CD4-positive, alpha-beta T cell (primary cell): ENCODE measurements at regions not wholly inside any gene's neighbourhood (a gene's known extent, or its start where the extent isn't known, plus 50 kb on each side); places are given as distances from the start of the nearest gene placed in this dataset.

ENCODE experiments used
- ATAC-seq: fragments of 200-7000 bp; cut with Tn5 transposase; one replicate; pipeline ENCODE4 v1.10.0; 2022; ENCODE audit warnings: mild to moderate bottlenecking; ENCODE audit not compliant: poor library complexity
- CTCF ChIA-PET: fragments of 350-600 bp; sonication (Branson Sonifier 250); formaldehyde crosslinking; loops from one replicate; lab custom pipeline; 2021; ENCODE audit warnings: antibody characterized with exemption, inconsistent platforms; lab: Charles Lee
- POLR2A ChIA-PET: fragments of 350-600 bp; sonication (Branson Sonifier 250); formaldehyde crosslinking; loops from one replicate; lab custom pipeline; 2021; ENCODE audit warnings: antibody characterized with exemption, inconsistent platforms; lab: Charles Lee
- DNase-seq, 14 experiments: peaks; one replicate each; pipeline ENCODE4 v3.0.0-alpha.2; 2013 to 2020; ENCODE audit warnings: mixed read lengths in 2 of 14
- H3K27ac ChIP-seq, 2 donors: one replicate each; pipeline versions ENCODE4 v1.5.1 to v1.7.0; 2013; ENCODE audit warnings: low read length in 2 of 2, low read depth in 1 of 2, mild to moderate bottlenecking in 1 of 2
- H3K27me3 ChIP-seq, 2 experiments: 1 replicate in 1 of 2; 2 replicates in 1 of 2; pipeline versions ENCODE4 v1.6.1 to v1.7.0; 2013; ENCODE audit warnings: low read length in 2 of 2, control low read depth in 1 of 2, mild to moderate bottlenecking in 1 of 2, moderate library complexity in 1 of 2; ENCODE audit not compliant: insufficient read depth in 2 of 2, control insufficient read depth in 1 of 2
- H3K36me3 ChIP-seq: one replicate; pipeline ENCODE4 v1.6.1; 2013; ENCODE audit warnings: low read length, control low read depth; ENCODE audit not compliant: insufficient read depth
- H3K4me1 ChIP-seq: one replicate; pipeline ENCODE4 v1.6.1; 2013; ENCODE audit warnings: low read length, control low read depth; ENCODE audit not compliant: insufficient read depth
- H3K4me3 ChIP-seq: one replicate; pipeline ENCODE4 v1.5.1; 2013; ENCODE audit warnings: mild to moderate bottlenecking, low read length, moderate library complexity
- H3K9me3 ChIP-seq, 2 experiments: 1 replicate in 1 of 2; 2 replicates in 1 of 2; pipeline versions ENCODE4 v1.6.1 to v1.7.0; 2013; ENCODE audit warnings: low read length in 2 of 2, mild to moderate bottlenecking in 2 of 2, control low read depth in 1 of 2, moderate library complexity in 1 of 2; ENCODE audit not compliant: control insufficient read depth in 1 of 2, insufficient read depth in 1 of 2
- H3K27ac Mint-ChIP-seq: one replicate; pipeline ENCODE4 v1.8.0; 2020; ENCODE audit warnings: mixed read lengths
- H3K27me3 Mint-ChIP-seq: one replicate; pipeline ENCODE4 v1.8.0; 2021; ENCODE audit warnings: mixed read lengths
- H3K36me3 Mint-ChIP-seq: one replicate; pipeline ENCODE4 v1.8.0; 2021; ENCODE audit warnings: low read depth, mixed read lengths
- H3K4me1 Mint-ChIP-seq: one replicate; pipeline ENCODE4 v1.8.0; 2021; ENCODE audit warnings: low read depth, mixed read lengths
- H3K4me3 Mint-ChIP-seq: one replicate; pipeline ENCODE4 v1.8.0; 2020; ENCODE audit warnings: mild to moderate bottlenecking, mixed read lengths
- H3K9me3 Mint-ChIP-seq: one replicate; pipeline ENCODE4 v1.8.0; 2020; ENCODE audit warnings: mixed read lengths
- intact Hi-C, 2 experiments: fragments of 100-400 bp; cut with DNase I in 1 of 2; cut with micrococcal nuclease in 1 of 2; formaldehyde crosslinking; loops; one replicate each; pipeline versions ENCODE4 v1.15.1 to v1.9.0; 2023 to 2025; cut with DNase I, micrococcal nuclease
- TF ChIP-seq, protein P1 (sequence below): fragments of 200-600 bp; IDR thresholded peaks from one replicate; pipeline ENCODE4 v1.8.0; 2022; ENCODE audit warnings: antibody characterized with exemption, mild to moderate bottlenecking

DNA sequence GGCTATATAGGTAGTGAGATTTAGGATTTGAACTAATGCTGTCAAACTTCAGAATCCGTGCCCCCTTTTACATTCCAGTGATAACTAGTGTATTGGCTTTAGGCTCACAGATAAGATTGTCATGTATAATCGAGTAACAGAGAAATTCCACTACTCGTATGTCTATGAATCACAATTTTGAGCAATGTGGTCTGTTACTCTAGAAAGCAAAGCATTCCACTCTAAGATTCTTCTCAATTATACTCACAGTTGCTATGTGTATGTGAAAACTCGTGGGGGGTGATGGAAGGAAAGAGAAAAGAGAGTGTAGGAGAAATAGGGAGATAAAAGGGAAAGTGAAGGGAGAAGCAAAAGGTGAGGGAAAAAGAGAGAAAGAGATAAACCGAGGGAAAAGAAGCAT, 1175.1 kb upstream of the GOT2 start:
- Histone ChIP-seq H3K27ac (no peak overlapping the region), H3K4me3 (no peak overlapping the region), H3K9me3 (no peaks in the 10 kb centered on the region), H3K36me3 (no peaks in the 10 kb centered on the region), H3K4me1 (no peaks in the 10 kb centered on the region), H3K27me3 (no peaks in the 10 kb centered on the region)
- Mint-ChIP-seq H3K36me3 (no peaks in the 10 kb centered on the region), H3K9me3 (peaks cover 29% of the 10 kb centered on the region), H3K27me3 (no peaks in the 10 kb centered on the region), H3K4me3 (no peak overlapping the region), H3K4me1 (no peaks in the 10 kb centered on the region), H3K27ac (no peak overlapping the region)
- no peak for ATAC-seq
- ChIA-PET POLR2A (no interaction called here), CTCF (no interaction called here)
- no peak for DNase-seq
- intact Hi-C loops = no loop called here
- TF ChIP-seq, protein P1, sequence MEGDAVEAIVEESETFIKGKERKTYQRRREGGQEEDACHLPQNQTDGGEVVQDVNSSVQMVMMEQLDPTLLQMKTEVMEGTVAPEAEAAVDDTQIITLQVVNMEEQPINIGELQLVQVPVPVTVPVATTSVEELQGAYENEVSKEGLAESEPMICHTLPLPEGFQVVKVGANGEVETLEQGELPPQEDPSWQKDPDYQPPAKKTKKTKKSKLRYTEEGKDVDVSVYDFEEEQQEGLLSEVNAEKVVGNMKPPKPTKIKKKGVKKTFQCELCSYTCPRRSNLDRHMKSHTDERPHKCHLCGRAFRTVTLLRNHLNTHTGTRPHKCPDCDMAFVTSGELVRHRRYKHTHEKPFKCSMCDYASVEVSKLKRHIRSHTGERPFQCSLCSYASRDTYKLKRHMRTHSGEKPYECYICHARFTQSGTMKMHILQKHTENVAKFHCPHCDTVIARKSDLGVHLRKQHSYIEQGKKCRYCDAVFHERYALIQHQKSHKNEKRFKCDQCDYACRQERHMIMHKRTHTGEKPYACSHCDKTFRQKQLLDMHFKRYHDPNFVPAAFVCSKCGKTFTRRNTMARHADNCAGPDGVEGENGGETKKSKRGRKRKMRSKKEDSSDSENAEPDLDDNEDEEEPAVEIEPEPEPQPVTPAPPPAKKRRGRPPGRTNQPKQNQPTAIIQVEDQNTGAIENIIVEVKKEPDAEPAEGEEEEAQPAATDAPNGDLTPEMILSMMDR = no peak

DNA sequence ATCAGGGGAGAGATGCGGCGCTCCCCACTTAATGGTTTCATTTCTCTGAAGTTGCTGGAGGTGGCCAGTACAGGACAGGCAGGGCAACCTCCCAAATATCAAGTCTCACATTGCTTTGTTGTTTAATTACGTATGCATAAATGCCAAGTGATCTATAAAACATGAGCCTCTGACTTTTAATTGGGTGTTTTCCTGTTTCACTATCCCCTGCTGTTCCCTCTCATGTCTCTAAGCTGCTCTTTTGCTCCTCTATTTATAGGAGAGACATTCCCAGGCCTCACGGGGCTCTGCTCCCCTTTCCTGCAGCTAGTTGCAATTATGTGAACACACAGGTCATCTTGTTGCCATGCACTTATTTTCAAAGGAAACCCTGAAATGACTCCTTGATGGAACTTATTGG, 1173.5 kb upstream of the GOT2 start:
- no peak overlapping the region for H3K27ac ChIP-seq
- ATAC-seq = no peak
- ChIA-PET POLR2A (no interaction called here), CTCF (no interaction called here)
- Mint-ChIP-seq H3K36me3 (no peaks in the 10 kb centered on the region), H3K4me3 (no peak overlapping the region), H3K4me1 (no peaks in the 10 kb centered on the region), H3K9me3 (peaks cover 26% of the 10 kb centered on the region), H3K27ac (no peak overlapping the region), H3K27me3 (no peaks in the 10 kb centered on the region)
- H3K36me3 ChIP-seq = no peaks in the 10 kb centered on the region
- TF ChIP-seq, protein P1 = no peak
- no peaks in the 10 kb centered on the region for H3K27me3 ChIP-seq
- intact Hi-C loops = no loop called here
- H3K4me3 ChIP-seq = no peak overlapping the region
- DNase-seq = no peak
- H3K9me3 ChIP-seq = peaks cover 0 to 5% of the 10 kb centered on the region in 2 experiments
- H3K4me1 ChIP-seq = no peaks in the 10 kb centered on the region

DNA sequence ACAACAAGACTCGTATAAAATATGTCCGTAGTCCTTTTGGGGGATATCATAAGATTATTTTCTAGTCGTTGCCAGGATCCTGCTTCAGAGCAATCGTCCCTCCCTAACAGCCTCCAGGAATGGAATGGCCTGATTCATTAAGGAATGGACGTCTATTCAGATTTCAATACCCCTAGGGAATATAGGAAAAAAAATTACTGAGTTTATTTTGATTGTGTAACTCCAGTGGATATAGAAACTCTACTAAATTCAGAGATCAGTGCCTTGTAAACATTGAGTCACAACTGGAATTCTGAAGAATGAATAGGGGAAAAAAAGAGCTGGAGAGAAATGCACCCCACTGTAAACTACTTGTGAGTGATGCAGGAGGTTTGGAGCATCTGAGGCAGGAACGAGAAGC, 1171.5 kb upstream of the GOT2 start:
- H3K27ac ChIP-seq = no peak overlapping the region
- ChIA-PET POLR2A (no interaction called here), CTCF (no interaction called here)
- H3K27me3 ChIP-seq = no peaks in the 10 kb centered on the region
- TF ChIP-seq, protein P1 = no peak
- peaks cover 0 to 5% of the 10 kb centered on the region in 2 experiments for H3K9me3 ChIP-seq
- H3K27me3 Mint-ChIP-seq = no peaks in the 10 kb centered on the region
- no peak overlapping the region for H3K27ac Mint-ChIP-seq
- no peaks in the 10 kb centered on the region for H3K4me1 Mint-ChIP-seq
- DNase-seq (no peak), ATAC-seq (no peak)
- peaks cover 20% of the 10 kb centered on the region for H3K9me3 Mint-ChIP-seq
- intact Hi-C loops = no loop called here
- no peaks in the 10 kb centered on the region for H3K36me3 ChIP-seq
- no peak overlapping the region for H3K4me3 Mint-ChIP-seq
- H3K4me1 ChIP-seq = no peaks in the 10 kb centered on the region
- H3K36me3 Mint-ChIP-seq = no peaks in the 10 kb centered on the region
- no peak overlapping the region for H3K4me3 ChIP-seq
